ENCODE measurements at regions not wholly inside any gene's neighbourhood (a gene's known extent, or its start where the extent isn't known, plus 50 kb on each side); places are given as distances from the start of the nearest gene placed in this dataset.
A peak's percentile ranks its signal among the peaks of the same experiment; 100 is the strongest.
"Not testable (repeated sequence)": the region's sequence is repeated elsewhere in the genome, so short reads cannot be mapped to it uniquely, and the experiment has no call there.

- WGBS, 10 experiments = 67 to 99% (median 95%) methylated on average over 2 to 11 of the region's 22 CpGs; no CpG with 5 or more reads in 3 of the 10 experiments
- in situ Hi-C loops (cut with MboI; ENCODE audit: low pct_unique_long_range_greater_than_20kb in 2 of 9, low sequenced_read_pairs in 9 of 9, unreplicated experiment in 9 of 9) = no loop called here
- Histone ChIP-seq H3K4me3 (no peak overlapping the region), H3K27ac (no peak overlapping the region), H3K4me1 (replicated peaks in 1 of 2) (no peaks in the 10 kb centered on the region)
- no peak for ATAC-seq (replicated peaks in 6 of 8)
Measured at GRCh38 chr13:88717946-88718345, 1046.8 kb downstream of the SLITRK5 start.

GRCh38 chr13:88718781-88719180 lies 1047.6 kb downstream of the SLITRK5 start:
- H3K4me1 ChIP-seq (replicated peaks in 1 of 2) = no peaks in the 10 kb centered on the region
- H3K27ac ChIP-seq = no peak overlapping the region
- in situ Hi-C loops (cut with MboI; ENCODE audit: low pct_unique_long_range_greater_than_20kb in 2 of 9, low sequenced_read_pairs in 9 of 9, unreplicated experiment in 9 of 9) = no loop called here
- ATAC-seq (replicated peaks in 6 of 8) = no peak
- H3K4me3 ChIP-seq = no peak overlapping the region
- WGBS, 10 experiments = 0 to 100% (median 52%) methylated on average over 1 of the region's 1 CpG; no CpG with 5 or more reads in 4 of the 10 experiments

GRCh38 chr13:88726075-88726474 lies 1054.9 kb downstream of the SLITRK5 start:
- no peaks in the 10 kb centered on the region for H3K4me1 ChIP-seq (replicated peaks in 1 of 2)
- H3K27ac ChIP-seq = no peak overlapping the region
- no peak overlapping the region for H3K4me3 ChIP-seq
- WGBS, 10 experiments = 17 to 100% (median 70%) methylated on average over 1 of the region's 3 CpGs; no CpG with 5 or more reads in 6 of the 10 experiments
- in situ Hi-C loops (cut with MboI; ENCODE audit: low pct_unique_long_range_greater_than_20kb in 2 of 9, low sequenced_read_pairs in 9 of 9, unreplicated experiment in 9 of 9) = no loop called here
- no peak for ATAC-seq (replicated peaks in 6 of 8)

- ATAC-seq (replicated peaks in 6 of 8); H3K27ac ChIP-seq; in situ Hi-C loops (cut with MboI; ENCODE audit: low pct_unique_long_range_greater_than_20kb in 2 of 9, low sequenced_read_pairs in 9 of 9, unreplicated experiment in 9 of 9); H3K4me3 ChIP-seq; H3K4me1 ChIP-seq (replicated peaks in 1 of 2): not testable (repeated sequence)
- 3 to 100% (median 67%) methylated on average over 1 to 6 of the region's 7 CpGs for WGBS, 10 experiments
Measured at GRCh38 chr13:88727236-88727635, 1056.1 kb downstream of the SLITRK5 start.

- Histone ChIP-seq H3K4me3 (no peak overlapping the region), H3K4me1 (replicated peaks in 1 of 2) (peaks cover 5 to 11% of the 10 kb centered on the region in 2 donors), H3K27ac (no peak overlapping the region)
- WGBS, 10 experiments = 0 to 100% (median 87%) methylated on average over 1 to 3 of the region's 3 CpGs
- no peak for ATAC-seq (replicated peaks in 6 of 8)
- in situ Hi-C loops (cut with MboI; ENCODE audit: low pct_unique_long_range_greater_than_20kb in 2 of 9, low sequenced_read_pairs in 9 of 9, unreplicated experiment in 9 of 9) = no loop called here
Measured at GRCh38 chr13:88729605-88730004, 1058.4 kb downstream of the SLITRK5 start.

- no peak overlapping the region for H3K4me3 ChIP-seq
- peak in 2 of 8 experiments; percentile 12 to 33 for ATAC-seq (replicated peaks in 6 of 8)
- in situ Hi-C loops (cut with MboI; ENCODE audit: low pct_unique_long_range_greater_than_20kb in 2 of 9, low sequenced_read_pairs in 9 of 9, unreplicated experiment in 9 of 9) = no loop called here
- H3K27ac ChIP-seq = no peak overlapping the region
- H3K4me1 ChIP-seq (replicated peaks in 1 of 2) = peaks cover 7 to 16% of the 10 kb centered on the region in 2 donors
- 0 to 92% (median 71%) methylated on average over 1 to 2 of the region's 2 CpGs; no CpG with 5 or more reads in 2 of the 10 experiments for WGBS, 10 experiments
Measured at GRCh38 chr13:88736026-88736425, 1064.9 kb downstream of the SLITRK5 start.

GRCh38 chr13:88739195-88739594 lies 1068.0 kb downstream of the SLITRK5 start:
- ATAC-seq (replicated peaks in 6 of 8) = peak in 1 of 8 experiments; percentile 21
- no peak overlapping the region for H3K27ac ChIP-seq
- no peak overlapping the region for H3K4me3 ChIP-seq
- in situ Hi-C loops (cut with MboI; ENCODE audit: low pct_unique_long_range_greater_than_20kb in 2 of 9, low sequenced_read_pairs in 9 of 9, unreplicated experiment in 9 of 9) = no loop called here
- 11 to 100% (median 86%) methylated on average over 1 to 4 of the region's 4 CpGs; no CpG with 5 or more reads in 2 of the 10 experiments for WGBS, 10 experiments
- H3K4me1 ChIP-seq (replicated peaks in 1 of 2) = peaks cover 2 to 5% of the 10 kb centered on the region in 2 donors

GRCh38 chr13:88744289-88744688 lies 1073.1 kb downstream of the SLITRK5 start:
- peaks cover 0 to under 1% of the 10 kb centered on the region in 2 donors for H3K4me1 ChIP-seq (replicated peaks in 1 of 2)
- ATAC-seq (replicated peaks in 6 of 8) = no peak
- in situ Hi-C loops (cut with MboI; ENCODE audit: low pct_unique_long_range_greater_than_20kb in 2 of 9, low sequenced_read_pairs in 9 of 9, unreplicated experiment in 9 of 9) = no loop called here
- H3K27ac ChIP-seq = no peak overlapping the region
- no peak overlapping the region for H3K4me3 ChIP-seq

GRCh38 chr13:88745011-88745410 lies 1073.8 kb downstream of the SLITRK5 start:
- Histone ChIP-seq H3K4me3 (no peak overlapping the region), H3K4me1 (replicated peaks in 1 of 2) (no peaks in the 10 kb centered on the region), H3K27ac (no peak overlapping the region)
- in situ Hi-C loops (cut with MboI; ENCODE audit: low pct_unique_long_range_greater_than_20kb in 2 of 9, low sequenced_read_pairs in 9 of 9, unreplicated experiment in 9 of 9) = no loop called here
- no peak for ATAC-seq (replicated peaks in 6 of 8)

GRCh38 chr13:88752041-88752440 lies 1080.9 kb downstream of the SLITRK5 start:
- WGBS, 10 experiments = 0 to 46% (median 13%) methylated on average over 1 of the region's 1 CpG; no CpG with 5 or more reads in 3 of the 10 experiments
- peak in 5 of 8 experiments; percentile 98 to 100 (median 99) for ATAC-seq (replicated peaks in 6 of 8)
- peaks cover 0 to 13% of the 10 kb centered on the region in 2 donors for H3K4me1 ChIP-seq (replicated peaks in 1 of 2)
- in situ Hi-C loops (cut with MboI; ENCODE audit: low pct_unique_long_range_greater_than_20kb in 2 of 9, low sequenced_read_pairs in 9 of 9, unreplicated experiment in 9 of 9) = no loop called here
- H3K4me3 ChIP-seq = no peak overlapping the region
- H3K27ac ChIP-seq = no peak overlapping the region

GRCh38 chr13:88754141-88754540 lies 1083.0 kb downstream of the SLITRK5 start:
- WGBS, 10 experiments = 0 to 100% (median 90%) methylated on average over 1 of the region's 1 CpG; no CpG with 5 or more reads in 2 of the 10 experiments
- H3K27ac ChIP-seq = no peak overlapping the region
- no peak for ATAC-seq (replicated peaks in 6 of 8)
- peaks cover 0 to 13% of the 10 kb centered on the region in 2 donors for H3K4me1 ChIP-seq (replicated peaks in 1 of 2)
- in situ Hi-C loops (cut with MboI; ENCODE audit: low pct_unique_long_range_greater_than_20kb in 2 of 9, low sequenced_read_pairs in 9 of 9, unreplicated experiment in 9 of 9) = no loop called here
- H3K4me3 ChIP-seq = no peak overlapping the region

GRCh38 chr13:88761145-88761544 lies 1090.0 kb downstream of the SLITRK5 start:
- ATAC-seq (replicated peaks in 6 of 8) = peak in 1 of 8 experiments; percentile 33
- 0 to 80% (median 41%) methylated on average over 1 to 3 of the region's 4 CpGs; no CpG with 5 or more reads in 6 of the 10 experiments for WGBS, 10 experiments
- H3K4me3 ChIP-seq = no peak overlapping the region
- H3K27ac ChIP-seq = no peak overlapping the region
- H3K4me1 ChIP-seq (replicated peaks in 1 of 2) = no peaks in the 10 kb centered on the region
- in situ Hi-C loops (cut with MboI; ENCODE audit: low pct_unique_long_range_greater_than_20kb in 2 of 9, low sequenced_read_pairs in 9 of 9, unreplicated experiment in 9 of 9) = no loop called here

- H3K4me1 ChIP-seq (replicated peaks in 1 of 2) = no peaks in the 10 kb centered on the region
- no peak for ATAC-seq (replicated peaks in 6 of 8)
- H3K27ac ChIP-seq = no peak overlapping the region
- no peak overlapping the region for H3K4me3 ChIP-seq
- in situ Hi-C loops (cut with MboI; ENCODE audit: low pct_unique_long_range_greater_than_20kb in 2 of 9, low sequenced_read_pairs in 9 of 9, unreplicated experiment in 9 of 9) = no loop called here
- 0 to 34% (median 18%) methylated on average over 2 to 3 of the region's 3 CpGs; no CpG with 5 or more reads in 1 of the 10 experiments for WGBS, 10 experiments
Measured at GRCh38 chr13:88764103-88764502, 1092.9 kb downstream of the SLITRK5 start.

GRCh38 chr13:88800505-88800904 lies 1129.3 kb downstream of the SLITRK5 start:
- ATAC-seq (replicated peaks in 6 of 8) = peak in 1 of 8 experiments; percentile 23
- in situ Hi-C loops (cut with MboI; ENCODE audit: low pct_unique_long_range_greater_than_20kb in 2 of 9, low sequenced_read_pairs in 9 of 9, unreplicated experiment in 9 of 9) = no loop called here
- no peak overlapping the region for H3K27ac ChIP-seq
- no peaks in the 10 kb centered on the region for H3K4me1 ChIP-seq (replicated peaks in 1 of 2)
- no peak overlapping the region for H3K4me3 ChIP-seq
- 0 to 91% (median 78%) methylated on average over 1 of the region's 1 CpG; no CpG with 5 or more reads in 1 of the 10 experiments for WGBS, 10 experiments
